Erythroblast (primary cell): ENCODE measurements at regions not wholly inside any gene's neighbourhood (a gene's known extent, or its start where the extent isn't known, plus 50 kb on each side); places are given as distances from the start of the nearest gene placed in this dataset.
"Not testable (repeated sequence)": the region's sequence is repeated elsewhere in the genome, so short reads cannot be mapped to it uniquely, and the experiment has no call there.

Source experiments
- GATA1 ChIP-seq: IDR thresholded peaks from 2 replicates; pipeline ENCODE4 v1.6.1; 2011; ENCODE audit warnings: low read depth, mild to moderate bottlenecking, control low read depth, low read length, moderate library complexity
- POLR2A ChIP-seq: IDR thresholded peaks from 2 replicates; pipeline ENCODE4 v1.6.1; 2011; ENCODE audit warnings: mild to moderate bottlenecking, low read length

DNA sequence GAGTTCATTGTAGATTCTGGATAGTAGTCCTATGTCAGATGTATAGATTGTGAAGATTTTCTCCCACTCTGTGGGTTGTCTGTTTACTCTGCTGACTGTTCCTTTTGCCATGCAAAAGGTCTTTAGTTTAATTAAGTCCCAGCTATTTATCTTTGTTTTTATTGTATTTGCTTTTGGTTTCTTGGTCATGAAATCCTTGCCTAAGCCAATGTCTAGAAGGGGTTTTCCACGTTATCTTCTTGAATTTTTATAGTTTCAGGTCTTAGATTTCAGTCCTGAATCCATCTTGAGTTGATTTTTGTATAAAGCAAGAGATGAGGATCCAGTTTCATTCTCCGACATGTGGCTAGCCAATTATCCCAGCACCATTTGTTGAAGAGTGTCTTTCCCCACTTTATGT is 262.1 kb upstream of the TMC3 start:
- not testable (repeated sequence) for TF ChIP-seq POLR2A, GATA1
